NT2/D1 (cell line): ENCODE measurements at regions not wholly inside any gene's neighbourhood (a gene's known extent, or its start where the extent isn't known, plus 50 kb on each side); places are given as distances from the start of the nearest gene placed in this dataset.

ENCODE experiments used
- YY1 ChIP-seq: IDR thresholded peaks from 2 replicates; pipeline ENCODE4 v1.6.1; 2011; ENCODE audit not compliant: insufficient read length, insufficient read depth
- ZNF274 ChIP-seq: IDR thresholded peaks from 2 replicates; pipeline ENCODE4 v1.6.1; 2011; ENCODE audit warnings: mild to moderate bottlenecking, low read depth, low read length

- TF ChIP-seq YY1, result no peak
- no peak for TF ChIP-seq ZNF274
Measured at GRCh38 chr5:110088676-110089436, 399.1 kb downstream of the MAN2A1 start.
